ENCODE measurements at regions not wholly inside any gene's neighbourhood (a gene's known extent, or its start where the extent isn't known, plus 50 kb on each side); places are given as distances from the start of the nearest gene placed in this dataset.

DNA sequence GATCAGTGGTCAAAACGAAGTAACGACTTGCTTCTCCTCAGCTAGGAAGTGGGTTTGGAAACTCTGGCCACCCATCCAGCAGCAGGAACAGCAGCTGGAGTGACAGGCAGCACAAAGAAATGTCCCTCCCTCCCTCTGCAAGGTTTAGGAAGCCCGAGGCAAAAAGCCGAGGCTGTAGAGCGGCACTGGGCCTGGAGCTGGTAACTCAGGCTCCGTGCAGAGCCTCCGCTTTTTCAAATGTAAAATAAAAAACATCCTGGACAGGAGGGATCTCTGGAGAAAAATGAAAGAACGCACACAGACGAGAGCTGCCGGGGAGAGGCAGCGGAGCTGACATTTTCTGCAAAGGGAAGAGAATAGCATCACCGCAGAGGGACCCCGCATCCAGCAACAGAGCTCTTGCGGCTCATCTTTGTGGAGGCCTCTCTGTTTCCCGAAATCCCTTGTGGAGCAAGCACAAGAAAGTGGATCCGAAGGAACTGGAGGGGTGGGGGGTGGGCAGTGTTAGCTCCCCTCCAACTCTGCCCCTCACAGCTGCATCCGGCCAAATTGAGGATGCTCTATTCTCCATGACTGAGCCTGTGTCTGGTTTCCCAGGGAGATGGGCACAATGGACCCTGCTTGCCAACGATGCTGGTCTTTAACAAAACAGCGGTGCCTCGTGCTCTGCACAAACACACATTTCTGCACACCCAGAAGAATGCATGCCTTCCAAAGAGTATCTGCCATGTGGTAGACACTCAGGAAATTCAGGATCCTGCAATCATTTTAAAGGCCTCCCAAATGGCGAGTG is 335.5 kb upstream of the ZFHX3 start:
- intact Hi-C loops (cut with DNase I), result no loop called here
- ATAC-seq, result no peak
- no peak for DNase-seq

DNA sequence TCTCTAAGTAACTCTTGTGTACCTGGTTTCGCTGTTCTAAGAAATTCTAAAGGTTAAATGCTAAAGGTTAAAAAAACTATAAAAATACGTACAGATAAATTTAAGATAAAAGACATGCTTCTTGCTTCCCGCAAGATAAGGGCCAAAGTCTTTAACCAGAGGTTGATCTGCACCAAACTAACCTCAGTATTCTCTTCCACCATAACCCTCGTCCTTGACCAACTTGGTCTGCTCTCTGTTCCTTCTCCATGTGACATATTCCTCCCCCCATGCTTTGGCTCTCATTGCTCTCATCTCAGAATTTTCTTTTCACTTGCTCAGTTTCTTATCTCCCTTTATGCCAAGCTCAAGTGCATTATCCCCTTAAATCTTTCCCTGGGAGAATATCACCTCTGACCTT is 330.5 kb upstream of the ZFHX3 start:
- intact Hi-C loops (cut with DNase I), result no loop called here
- ATAC-seq, result no peak

DNA sequence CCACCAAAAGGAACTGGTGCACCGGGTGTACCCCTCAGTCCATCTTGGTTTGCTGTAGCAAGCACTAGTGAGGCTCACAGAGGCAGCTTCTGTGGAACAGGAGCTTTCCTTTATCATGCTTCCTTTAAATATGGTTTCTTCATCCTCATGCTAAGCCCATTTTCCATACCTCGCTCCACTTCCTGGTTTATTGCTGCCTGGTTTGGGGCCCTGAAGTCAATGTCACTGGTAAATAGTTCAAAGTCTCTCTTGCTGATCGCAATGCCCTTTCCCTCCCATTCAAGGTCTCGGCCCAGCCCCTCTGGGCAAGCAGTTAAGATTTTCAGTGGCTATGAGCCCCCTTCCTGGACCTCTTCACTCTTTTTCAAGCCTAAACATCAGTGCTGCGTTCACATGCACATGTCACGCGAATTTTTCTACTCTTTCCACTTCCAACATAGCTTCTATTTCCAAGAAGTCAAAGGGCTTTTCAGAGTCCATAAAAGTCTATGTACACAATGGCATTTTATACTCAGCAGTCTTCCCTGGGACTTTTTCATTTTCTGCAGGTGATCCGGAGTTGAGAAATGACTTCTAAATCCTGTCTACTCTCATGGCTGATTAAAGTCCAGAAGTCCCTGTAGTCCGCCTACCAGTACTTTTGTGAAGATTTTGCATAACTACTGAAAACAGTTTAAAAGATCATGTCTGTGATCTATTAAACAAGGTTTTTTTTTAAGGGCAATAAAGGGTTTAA is 323.8 kb upstream of the ZFHX3 start:
- intact Hi-C loops (cut with DNase I), result no loop called here

More for the DNA sequence above, 330.5 kb upstream of the ZFHX3 start:
- DNase-seq, result no peak

DNA sequence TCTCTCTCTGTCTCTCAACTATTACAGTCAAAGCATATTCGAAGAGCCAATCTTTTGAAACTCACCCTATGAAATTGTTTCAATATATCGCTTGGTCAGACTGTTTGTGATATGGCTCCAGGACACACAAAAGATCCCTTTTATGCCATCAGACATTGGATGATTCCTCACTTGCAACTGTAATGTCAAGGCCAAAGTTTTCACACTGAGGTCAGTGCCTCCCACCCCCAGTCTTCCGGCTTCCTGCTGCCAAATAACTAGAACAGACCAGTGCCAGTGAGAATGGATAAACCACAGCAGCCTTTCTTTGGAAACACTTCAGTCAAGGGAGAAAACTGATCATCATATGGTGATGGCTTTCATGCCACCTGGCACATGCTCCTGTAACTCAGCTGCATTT is 321.9 kb upstream of the ZFHX3 start:
- no peak for ATAC-seq

More for the DNA sequence above, 323.8 kb upstream of the ZFHX3 start:
- ATAC-seq (no peak), DNase-seq (no peak)

DNA sequence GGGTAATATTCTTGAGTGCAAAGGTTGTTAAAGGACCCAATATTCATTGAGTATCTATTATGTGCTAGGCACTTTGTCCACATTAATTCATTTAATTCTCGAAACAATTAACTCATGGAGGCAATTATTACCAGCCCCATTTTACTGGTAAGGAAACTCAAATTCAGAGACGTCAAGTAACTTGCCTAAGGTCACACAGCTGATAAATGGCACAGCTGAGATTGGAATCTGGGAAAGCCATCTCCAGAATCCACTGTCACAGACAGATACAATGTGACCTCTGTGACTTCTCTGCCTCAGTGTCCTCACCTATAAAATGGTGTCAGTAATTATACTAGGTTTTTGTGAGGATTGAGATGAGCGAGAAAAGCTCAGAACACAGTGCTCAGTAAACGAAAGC is 320.8 kb upstream of the ZFHX3 start:
- ATAC-seq (no peak), DNase-seq (no peak)
- intact Hi-C loops (cut with DNase I), result no loop called here

More for the DNA sequence above, 321.9 kb upstream of the ZFHX3 start:
- no peak for DNase-seq
- intact Hi-C loops (cut with DNase I), result no loop called here

DNA sequence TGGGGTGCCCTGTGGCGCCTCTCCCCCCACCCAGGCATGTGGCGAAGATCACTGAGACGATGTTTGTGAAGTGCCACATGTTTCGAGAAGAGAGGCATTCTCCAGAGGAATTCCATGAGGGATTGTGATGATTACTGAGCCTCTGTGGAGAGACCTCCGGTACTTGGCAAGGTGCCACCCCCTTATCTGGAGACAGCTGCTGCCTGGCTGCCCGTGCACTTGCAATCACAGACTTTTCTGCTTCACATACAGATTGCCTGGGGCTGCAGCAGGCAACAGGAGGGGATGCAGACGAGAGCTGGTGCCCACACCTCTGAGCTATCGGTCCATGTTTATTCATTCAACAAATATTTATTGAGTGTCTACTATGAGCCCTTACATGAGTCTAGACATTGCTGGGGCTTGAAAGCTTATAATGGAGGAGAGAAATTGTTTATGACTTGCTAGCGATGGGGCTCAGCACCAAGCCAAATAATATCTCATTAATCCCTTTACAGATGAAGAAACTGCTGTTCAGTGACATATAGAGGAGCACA is 317.2 kb upstream of the ZFHX3 start:
- intact Hi-C loops (cut with DNase I), result no loop called here
- peak; percentile 37 for DNase-seq
- ATAC-seq, result no peak

DNA sequence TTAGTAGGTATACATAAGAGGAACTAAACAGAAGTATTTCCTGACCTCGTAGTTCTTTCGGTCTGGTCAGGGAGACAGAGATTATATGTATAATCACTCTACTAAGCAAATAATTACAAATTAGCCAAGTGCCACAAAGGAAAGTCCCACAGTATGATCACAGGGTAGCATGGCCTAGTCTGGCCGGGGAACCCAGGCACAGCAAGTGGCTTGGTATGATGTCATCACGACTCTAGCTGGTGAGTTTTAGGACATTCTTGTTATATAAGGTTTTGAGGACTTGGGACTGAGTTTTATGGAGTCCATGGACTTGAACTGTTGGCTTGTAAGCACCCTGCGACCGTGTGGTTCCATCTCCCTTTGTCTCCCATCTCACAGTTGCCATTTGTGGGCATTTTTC is 316.5 kb upstream of the ZFHX3 start:
- no peak for DNase-seq
- ATAC-seq, result no peak
- intact Hi-C loops (cut with DNase I), result no loop called here

DNA sequence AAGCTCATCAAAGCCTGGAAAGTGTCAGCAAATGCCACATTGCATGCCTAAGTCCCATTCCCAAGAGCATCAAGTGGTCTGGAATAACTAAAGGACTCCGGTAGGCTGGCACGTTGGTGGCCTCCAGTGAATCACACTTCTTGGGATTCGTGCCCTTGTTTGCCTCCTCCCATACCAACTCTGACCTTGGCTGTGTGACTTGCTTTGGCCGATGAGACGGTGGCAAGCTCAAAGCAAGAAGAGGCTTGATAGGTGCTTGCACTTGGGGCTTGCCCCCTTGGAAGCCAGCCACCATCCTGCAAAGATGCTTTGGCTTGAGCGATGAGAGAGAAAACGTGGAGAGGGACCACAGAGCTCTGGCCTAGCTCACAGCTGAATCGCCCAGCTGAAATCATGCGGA is 313.1 kb upstream of the ZFHX3 start:
- DNase-seq, result no peak
- ATAC-seq, result no peak
- intact Hi-C loops (cut with DNase I), result no loop called here

DNA sequence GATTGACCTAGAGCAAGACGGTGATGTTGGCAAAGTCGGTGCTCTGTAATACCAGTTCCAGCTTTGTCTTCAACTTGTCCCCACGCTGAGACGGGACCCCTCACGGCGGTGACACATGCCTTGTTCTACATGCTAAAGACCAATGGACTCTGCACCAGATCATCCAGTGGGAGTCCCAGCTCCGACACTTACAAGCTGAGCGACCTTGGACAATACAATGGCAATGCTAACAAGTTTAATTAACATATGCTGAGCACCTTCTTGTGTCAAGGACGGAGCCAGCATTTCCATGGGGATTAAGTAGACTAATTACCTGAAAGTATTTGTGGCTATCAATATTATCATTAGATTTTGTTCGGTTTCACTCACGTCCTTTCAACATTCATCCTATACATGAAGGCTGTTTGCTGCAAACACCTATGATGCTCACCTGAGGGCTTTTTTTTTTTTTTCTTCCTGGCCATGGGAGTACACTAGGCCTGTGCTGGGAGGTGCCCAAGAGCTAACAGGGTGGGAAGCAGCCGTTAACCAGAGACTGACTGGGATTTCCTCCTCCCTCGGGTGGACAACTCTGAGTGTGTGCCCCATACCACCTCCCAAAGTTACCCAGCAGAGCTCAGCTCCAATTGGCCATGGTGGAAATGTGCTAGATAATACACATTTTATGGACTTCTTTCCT is 308.6 kb upstream of the ZFHX3 start:
- ATAC-seq, result no peak
- intact Hi-C loops (cut with DNase I), result no loop called here
- DNase-seq, result no peak

DNA sequence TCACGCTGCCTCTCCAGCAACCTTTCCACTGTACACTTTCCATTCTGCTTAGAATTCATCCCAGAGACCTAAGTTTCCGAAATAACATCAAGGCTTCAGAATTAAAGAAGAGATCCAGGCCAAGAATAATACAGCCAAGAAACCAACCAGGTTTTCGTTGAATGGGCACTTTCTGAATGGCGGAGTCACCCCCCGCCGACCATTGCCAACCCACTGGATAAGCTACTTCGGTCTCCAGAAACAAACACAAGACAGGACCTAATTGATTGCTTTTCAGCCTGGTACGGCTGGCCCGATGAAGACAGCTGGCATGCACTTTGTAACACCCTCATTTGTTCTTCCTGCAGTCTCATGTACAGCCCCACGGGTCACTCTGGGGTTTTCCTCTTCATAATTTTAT is 308.1 kb upstream of the ZFHX3 start:
- intact Hi-C loops (cut with DNase I), result no loop called here
- no peak for ATAC-seq
- no peak for DNase-seq

DNA sequence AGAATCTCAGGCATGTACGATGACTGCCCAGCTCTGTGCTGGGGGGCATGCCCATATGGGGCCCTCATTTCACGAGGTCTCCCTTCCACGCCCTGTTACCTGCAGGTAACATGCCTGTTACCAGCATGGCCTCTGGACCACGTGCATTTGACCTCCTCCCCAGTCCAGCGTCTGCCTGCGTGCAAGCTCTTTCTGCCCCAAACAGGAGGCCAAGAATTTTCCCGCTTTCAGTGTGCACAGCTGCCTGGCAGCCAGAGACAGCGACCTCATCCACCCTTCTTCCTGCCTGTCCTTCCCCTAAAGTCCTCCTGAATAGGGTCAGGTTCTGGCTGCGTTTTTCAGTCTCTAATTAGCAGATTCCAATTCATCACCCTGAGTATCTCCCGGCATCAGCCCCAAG is 306.5 kb upstream of the ZFHX3 start:
- intact Hi-C loops (cut with DNase I), result no loop called here
- DNase-seq (no peak), ATAC-seq (no peak)

DNA sequence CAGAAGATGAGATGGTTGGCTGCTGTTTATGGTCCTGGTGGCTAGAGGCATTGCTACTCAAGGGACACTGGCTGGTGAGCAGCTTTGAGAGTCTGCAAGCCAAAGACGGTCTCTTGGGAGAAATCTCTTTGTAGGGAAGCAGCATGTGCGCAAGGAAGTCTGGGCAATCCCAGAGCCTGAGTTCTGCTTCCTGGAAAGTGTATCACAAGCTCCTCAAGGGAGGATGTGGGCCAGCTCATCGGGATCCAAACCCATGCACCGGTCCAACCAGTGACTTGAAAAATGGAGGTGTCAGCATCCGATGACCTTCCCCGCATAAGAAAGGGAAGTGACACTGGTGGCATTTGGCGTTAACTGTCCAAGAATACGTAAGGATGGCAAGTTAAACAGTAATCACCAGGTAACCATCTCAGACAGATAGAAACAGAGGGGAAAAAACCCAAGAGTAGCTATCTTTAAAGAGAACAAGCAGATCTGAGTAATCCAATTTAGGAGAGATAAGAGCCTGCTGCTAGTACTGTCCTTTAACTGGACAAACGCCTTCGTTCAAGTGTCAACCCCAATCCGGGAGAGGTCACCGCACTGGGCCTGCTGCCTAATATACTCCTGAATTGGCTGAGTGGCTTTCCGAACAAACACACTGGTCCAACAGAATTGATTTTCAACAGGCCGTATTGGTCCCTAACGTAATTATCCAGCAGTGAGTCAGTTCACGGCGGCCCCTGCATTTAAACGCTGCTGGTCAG is 303.0 kb upstream of the ZFHX3 start:
- intact Hi-C loops (cut with DNase I), result no loop called here
- ATAC-seq (peak in 1 of 2 donors; percentile 18), DNase-seq (no peak)

DNA sequence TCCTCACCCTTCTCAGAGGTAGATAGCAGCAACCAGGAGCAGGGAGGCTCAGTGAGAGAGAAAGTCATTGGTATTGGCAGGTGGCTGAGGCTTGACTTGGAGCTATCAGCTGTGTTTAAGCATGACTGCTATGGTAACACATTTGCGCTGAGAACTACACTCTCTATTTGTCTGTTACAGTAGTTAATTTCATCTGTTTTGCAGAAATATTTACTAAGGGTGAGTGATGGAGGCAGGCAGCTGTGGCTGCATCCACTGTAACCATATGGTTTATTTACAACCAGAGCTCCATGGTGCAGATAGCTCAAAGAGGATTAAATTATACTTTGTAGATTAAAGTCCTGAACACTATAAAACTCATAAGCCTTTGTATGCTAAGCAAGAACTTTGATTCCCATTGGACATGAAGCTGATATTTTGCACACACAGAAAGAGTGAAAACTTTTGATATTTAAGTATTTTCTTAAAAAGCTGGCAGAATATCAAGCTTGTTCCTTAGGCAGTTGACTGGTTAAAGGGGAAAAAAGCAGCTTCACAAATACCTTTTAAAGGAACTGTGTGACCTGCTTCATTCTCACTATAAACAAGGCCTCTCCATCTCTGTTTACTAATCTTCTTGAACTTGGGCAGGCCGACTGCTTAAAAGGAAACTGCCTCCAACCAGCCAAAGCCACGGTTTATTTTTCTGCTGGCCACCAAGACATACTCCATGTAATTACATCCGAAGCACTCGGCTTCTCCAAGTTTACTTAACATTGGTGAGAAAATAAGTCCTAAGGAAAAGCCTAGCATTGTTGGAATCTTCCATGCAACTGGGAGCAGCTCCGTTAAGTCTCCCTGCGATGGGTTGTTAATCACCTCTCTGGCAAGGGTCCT is 299.8 kb upstream of the ZFHX3 start:
- intact Hi-C loops (cut with DNase I), result no loop called here
- no peak for DNase-seq
- no peak for ATAC-seq

DNA sequence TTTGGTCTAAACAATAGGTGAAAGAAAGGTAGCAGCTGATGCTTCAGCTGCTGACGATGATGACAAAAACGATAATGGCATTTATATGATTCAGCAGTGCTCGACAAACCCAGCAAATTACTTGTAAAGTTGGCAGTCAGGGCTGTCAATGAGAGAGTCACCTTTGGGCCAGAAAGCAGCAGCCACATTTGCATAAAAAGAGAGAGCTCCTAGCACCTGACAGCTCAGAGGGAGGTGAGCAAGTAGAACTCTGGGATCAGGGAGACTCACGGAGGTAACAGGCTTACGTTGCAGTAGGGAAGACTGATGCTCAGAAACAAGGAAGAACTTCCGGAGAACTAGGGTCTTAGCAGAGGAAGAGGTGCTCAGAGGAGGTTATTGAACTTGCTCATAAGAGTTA is 291.9 kb upstream of the ZFHX3 start:
- ATAC-seq (no peak), DNase-seq (no peak)
- intact Hi-C loops (cut with DNase I), result no loop called here

DNA sequence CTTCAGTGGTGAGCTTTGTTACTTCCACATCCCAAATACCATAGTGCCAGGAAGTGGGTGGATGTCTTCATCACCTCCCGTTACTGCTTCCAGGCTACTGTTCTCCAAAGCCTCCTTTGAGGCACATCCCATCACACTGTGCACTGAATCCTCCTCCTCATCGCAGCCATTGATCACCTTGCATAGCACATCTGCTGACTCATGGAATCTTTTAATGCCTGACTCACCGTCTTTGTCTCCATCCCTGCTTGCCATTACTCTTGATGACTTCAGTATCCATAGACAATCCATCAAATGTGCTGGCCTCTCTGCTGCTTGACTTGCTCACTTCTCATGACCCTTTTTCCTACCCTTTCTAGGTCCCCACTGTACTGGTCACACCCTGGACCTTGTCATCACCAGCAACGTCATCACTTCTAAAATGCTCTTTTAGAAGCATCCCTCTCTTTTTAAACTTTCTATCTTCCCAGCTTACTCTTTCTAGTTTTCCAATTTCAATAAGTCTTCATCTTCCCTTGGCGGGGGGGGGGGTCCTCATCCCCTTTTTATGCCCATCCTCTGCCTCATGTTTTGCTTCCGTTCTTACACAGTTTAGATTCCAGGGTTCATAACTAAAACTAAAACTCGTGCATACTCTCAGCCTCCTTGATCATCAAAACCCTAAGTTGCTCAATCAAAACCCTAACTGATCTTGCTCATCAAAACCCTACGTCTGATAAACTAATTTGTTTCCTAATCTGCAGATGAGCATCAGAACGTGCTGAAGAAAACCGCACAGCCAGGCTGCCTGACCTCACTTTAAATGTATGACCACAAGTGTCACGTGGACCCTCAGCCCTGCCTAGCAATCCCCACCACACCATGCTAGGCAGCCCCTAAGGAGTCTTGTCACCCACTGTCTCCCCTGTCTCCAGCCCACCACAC is 289.7 kb upstream of the ZFHX3 start:
- intact Hi-C loops (cut with DNase I), result no loop called here
- no peak for DNase-seq

DNA sequence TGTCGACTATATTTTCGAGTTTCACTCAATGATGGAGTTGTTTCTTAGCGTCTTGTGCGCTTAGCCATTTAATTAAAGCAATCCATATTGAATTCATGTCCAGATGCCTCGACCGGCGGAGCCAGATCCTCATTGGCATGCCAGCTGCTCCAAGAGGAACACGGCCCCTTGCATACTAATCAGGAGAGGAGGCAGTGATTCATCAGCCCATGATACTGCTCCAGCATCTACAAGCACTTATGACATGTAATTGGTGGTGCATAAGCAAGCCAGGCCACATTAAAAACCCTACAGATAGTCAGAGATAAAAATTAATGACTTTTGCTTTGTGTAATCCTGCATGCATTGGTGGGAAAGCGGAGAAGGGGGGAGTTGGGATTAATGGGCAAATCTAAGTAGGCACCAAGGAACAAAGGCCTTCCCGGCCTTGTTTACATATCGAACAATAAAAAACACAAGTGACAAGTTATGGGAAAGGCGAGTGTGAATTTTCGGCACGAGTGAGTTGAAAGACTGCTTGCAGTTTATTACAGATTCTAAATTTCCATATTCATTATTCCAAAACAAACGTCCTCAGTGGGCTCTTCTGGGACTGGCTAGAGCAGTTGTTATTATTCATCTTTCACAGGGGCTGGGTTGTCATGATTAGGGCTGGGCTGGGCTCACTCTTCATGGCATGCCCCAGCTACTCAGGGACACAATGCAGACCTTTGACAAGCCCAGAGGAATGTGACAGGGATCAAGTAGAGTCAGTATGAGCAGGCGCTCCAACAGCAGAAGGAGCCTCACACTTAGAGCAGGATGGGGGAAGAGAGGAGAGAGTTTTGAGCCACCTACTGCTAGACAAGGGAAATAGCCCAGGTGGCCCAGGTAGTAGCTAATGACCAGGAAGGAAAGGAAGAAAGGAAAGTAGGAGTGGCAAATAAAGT is 281.7 kb upstream of the ZFHX3 start:
- ATAC-seq (no peak), DNase-seq (no peak)
- intact Hi-C loops (cut with DNase I), result no loop called here

More for the DNA sequence above, 289.7 kb upstream of the ZFHX3 start:
- ATAC-seq, result no peak
